22Rv1 (cell line): ENCODE measurements at regions not wholly inside any gene's neighbourhood (a gene's known extent, or its start where the extent isn't known, plus 50 kb on each side); places are given as distances from the start of the nearest gene placed in this dataset.
"Not testable (repeated sequence)": the region's sequence is repeated elsewhere in the genome, so short reads cannot be mapped to it uniquely, and the experiment has no call there.

Experiments
- H3K27ac ChIP-seq: fragments of 450-650 bp; 2 replicates; pipeline ENCODE4 v1.5.1; 2017
- ZFX ChIP-seq: fragments of 450-650 bp; IDR thresholded peaks from 2 replicates; pipeline ENCODE4 v1.6.1; 2017; ENCODE audit warnings: antibody characterized with exemption, borderline replicate concordance
- TF ChIP-seq, protein P1 (sequence below): fragments of 450-650 bp; IDR thresholded peaks from 2 replicates; pipeline ENCODE4 v1.5.1; 2017; ENCODE audit warnings: mild to moderate bottlenecking

DNA sequence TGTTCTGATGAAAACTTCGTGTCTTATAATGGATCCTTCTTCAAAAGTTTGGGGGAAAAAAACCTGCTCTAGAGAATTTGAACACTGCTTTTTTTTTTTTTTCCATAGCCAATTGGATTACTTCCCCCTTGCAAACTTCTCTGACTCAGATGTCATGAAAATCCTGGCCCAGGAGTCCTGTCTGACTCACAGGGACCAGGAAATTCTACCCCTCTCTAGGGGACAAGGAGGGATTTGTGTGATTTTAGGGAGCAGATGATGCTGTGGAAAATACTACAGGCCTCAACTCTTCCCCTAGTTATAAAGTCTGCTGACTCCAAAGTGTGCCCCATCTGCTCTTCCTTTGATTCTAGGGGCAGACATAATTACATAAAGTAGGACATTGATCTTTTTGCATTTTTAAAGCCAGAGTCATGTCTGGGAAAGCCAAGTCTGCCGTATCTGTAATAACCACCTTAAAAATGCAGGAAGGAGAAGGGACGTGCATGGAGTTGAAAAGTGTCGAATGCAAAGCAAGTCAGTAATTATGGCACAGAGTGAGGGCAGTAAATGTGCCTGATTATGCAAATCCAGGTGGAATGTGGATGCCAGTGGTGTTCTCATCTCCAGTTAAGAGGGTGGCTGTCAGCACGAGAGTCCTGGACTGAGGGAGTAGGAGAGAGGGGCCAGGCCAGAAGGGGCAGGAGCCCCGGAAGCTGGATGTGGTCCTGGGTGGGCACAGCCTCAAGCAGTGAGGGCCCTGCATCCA is 144.3 kb upstream of the SULF2 start:
- no peak overlapping the region for H3K27ac ChIP-seq

GRCh38 chr20:47927944-47928343 is 142.7 kb upstream of the SULF2 start:
- H3K27ac ChIP-seq, result no peak overlapping the region
- TF ChIP-seq, protein P1, sequence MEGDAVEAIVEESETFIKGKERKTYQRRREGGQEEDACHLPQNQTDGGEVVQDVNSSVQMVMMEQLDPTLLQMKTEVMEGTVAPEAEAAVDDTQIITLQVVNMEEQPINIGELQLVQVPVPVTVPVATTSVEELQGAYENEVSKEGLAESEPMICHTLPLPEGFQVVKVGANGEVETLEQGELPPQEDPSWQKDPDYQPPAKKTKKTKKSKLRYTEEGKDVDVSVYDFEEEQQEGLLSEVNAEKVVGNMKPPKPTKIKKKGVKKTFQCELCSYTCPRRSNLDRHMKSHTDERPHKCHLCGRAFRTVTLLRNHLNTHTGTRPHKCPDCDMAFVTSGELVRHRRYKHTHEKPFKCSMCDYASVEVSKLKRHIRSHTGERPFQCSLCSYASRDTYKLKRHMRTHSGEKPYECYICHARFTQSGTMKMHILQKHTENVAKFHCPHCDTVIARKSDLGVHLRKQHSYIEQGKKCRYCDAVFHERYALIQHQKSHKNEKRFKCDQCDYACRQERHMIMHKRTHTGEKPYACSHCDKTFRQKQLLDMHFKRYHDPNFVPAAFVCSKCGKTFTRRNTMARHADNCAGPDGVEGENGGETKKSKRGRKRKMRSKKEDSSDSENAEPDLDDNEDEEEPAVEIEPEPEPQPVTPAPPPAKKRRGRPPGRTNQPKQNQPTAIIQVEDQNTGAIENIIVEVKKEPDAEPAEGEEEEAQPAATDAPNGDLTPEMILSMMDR, result no peak
- no peak for TF ChIP-seq ZFX

More for the DNA sequence above, 144.3 kb upstream of the SULF2 start:
- TF ChIP-seq ZFX, result no peak
- TF ChIP-seq, protein P1, result no peak

- TF ChIP-seq ZFX, result no peak
- TF ChIP-seq, protein P1, result no peak
- H3K27ac ChIP-seq, result no peak overlapping the region
These were observed 142.1 kb upstream of the SULF2 start for GRCh38 chr20:47927385-47927851.

GRCh38 chr20:47926731-47927130 is 141.4 kb upstream of the SULF2 start:
- TF ChIP-seq, protein P1, result no peak
- no peak for TF ChIP-seq ZFX
- no peak overlapping the region for H3K27ac ChIP-seq

DNA sequence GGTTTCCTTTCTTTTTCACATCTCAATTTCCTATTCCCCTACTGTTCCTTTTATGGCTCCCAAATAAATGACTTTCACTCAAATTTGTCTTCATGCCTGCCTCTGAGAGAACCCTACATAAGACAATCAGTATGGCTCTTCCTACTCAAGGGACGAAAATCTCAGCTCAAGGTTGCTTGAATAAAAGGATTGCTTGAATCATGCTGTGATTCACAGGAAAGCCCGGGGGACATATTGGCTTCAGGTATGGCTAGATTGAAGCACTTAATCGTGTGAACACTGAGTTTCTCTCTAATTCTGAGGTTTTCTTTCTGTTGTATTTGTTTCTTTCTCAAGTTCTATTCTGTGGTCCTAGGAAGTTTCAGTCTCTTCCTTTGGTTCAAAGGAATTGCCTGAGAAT is 140.3 kb upstream of the SULF2 start:
- no peak overlapping the region for H3K27ac ChIP-seq
- TF ChIP-seq, protein P1, result no peak
- no peak for TF ChIP-seq ZFX

GRCh38 chr20:47922269-47922668 is 137.0 kb upstream of the SULF2 start:
- TF ChIP-seq ZFX, result no peak
- H3K27ac ChIP-seq, result no peak overlapping the region

DNA sequence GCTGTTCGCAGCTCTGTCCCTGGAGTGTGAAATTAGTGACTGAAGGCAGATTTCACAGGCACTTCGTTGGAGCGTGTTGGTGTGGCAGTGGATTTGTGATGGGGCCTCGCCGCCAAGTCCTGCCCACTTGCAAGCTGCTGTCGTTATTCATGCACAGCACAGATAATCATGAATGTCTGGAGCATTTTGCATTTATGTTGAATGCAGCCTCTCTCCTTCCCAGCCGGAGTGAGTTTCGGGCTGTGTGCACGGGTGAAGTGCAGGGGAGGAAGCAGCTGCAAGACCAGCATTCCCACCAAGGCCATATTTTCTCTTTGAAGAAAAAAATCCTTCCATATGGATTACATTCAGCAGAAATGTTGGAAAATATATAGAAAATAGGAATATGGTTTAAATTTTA is 136.5 kb upstream of the SULF2 start:
- not testable (repeated sequence) for H3K27ac ChIP-seq

- H3K27ac ChIP-seq, result no peak overlapping the region
- TF ChIP-seq ZFX, result no peak
- TF ChIP-seq, protein P1, result no peak
These were observed 136.1 kb upstream of the SULF2 start for GRCh38 chr20:47921408-47921807.
